ENCODE measurements at regions not wholly inside any gene's neighbourhood (a gene's known extent, or its start where the extent isn't known, plus 50 kb on each side); places are given as distances from the start of the nearest gene placed in this dataset.
A peak's percentile ranks its signal among the peaks of the same experiment; 100 is the strongest.

- in situ Hi-C loops (cut with HindIII; ENCODE audit: low pct_ligation_motif_present, low pct_unique_long_range_greater_than_20kb, low sequenced_read_pairs) = no loop called here
- no peak for DNase-seq
Observed at GRCh38 chr7:142418326-142418725, 160.5 kb upstream of the PRSS58 start.

DNA sequence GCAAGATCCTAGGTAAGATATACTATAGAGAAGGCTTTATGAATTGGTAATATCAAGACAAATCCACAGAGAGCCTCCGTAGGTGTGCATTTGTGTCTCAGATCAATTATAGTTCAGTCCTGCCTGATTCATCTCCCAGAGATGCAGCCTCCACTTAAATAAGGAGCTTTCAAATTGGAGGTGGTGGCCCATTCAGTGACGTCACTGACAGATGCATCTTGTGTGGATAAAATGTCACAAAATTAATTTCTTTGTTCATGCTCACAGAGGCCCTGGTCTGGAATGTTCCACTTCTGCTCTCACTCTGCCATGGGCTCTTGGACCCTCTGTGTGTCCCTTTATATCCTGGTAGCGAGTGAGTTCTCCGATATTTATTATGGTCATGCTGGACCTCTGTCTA, 157.1 kb upstream of the PRSS58 start:
- no peak for DNase-seq
- in situ Hi-C loops (cut with HindIII; ENCODE audit: low pct_ligation_motif_present, low pct_unique_long_range_greater_than_20kb, low sequenced_read_pairs) = no loop called here

DNA sequence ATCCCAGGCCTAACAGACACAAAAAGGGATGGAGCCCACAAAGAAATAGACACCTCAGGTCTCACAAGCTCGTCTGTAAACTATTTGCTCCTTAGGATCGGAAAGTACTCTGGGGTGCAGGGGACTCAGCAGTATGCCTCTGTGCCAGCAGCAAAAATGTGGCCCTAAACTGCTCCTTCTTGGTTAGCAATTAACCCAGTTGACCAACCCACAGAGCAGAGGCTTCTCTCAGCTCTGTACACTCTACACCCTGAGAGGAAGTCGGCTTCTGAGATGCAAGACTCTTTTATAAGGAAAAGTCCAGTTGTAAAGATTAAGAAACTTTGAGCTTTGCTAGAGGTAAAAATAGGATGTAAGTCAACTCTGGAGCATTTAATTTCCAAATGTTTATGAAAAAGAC, 156.3 kb upstream of the PRSS58 start:
- in situ Hi-C loops (cut with HindIII; ENCODE audit: low pct_ligation_motif_present, low pct_unique_long_range_greater_than_20kb, low sequenced_read_pairs) = no loop called here
- DNase-seq = peak; percentile 28

- in situ Hi-C loops (cut with HindIII; ENCODE audit: low pct_ligation_motif_present, low pct_unique_long_range_greater_than_20kb, low sequenced_read_pairs) = no loop called here
- DNase-seq = no peak
Observed at GRCh38 chr7:142413280-142414000, 155.6 kb upstream of the PRSS58 start.

- DNase-seq = peak; percentile 80
- in situ Hi-C loops (cut with HindIII; ENCODE audit: low pct_ligation_motif_present, low pct_unique_long_range_greater_than_20kb, low sequenced_read_pairs) = no loop called here
Observed at GRCh38 chr7:142412551-142413193, 154.8 kb upstream of the PRSS58 start.

- in situ Hi-C loops (cut with HindIII; ENCODE audit: low pct_ligation_motif_present, low pct_unique_long_range_greater_than_20kb, low sequenced_read_pairs) = no loop called here
- DNase-seq = no peak
Observed at GRCh38 chr7:142409471-142409870, 151.6 kb upstream of the PRSS58 start.

DNA sequence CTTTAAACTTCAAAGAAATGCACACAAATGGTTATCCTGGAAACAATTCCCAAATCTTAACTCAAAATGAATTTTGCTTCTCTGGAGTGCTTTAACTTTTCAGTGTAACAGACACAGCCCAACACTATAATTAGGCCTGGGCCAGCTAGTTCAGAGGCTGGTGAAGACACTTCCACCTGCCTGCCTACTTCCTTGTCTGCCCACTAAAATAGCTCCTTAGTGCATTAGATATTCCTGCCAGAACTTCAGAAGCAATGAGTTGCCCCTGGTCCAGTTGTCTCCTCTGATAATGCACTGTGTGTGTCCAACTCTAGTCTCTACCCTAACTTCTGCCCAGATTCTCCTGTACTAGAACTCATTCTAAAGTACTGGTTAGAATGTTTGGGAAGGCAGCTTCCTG, 150.9 kb upstream of the PRSS58 start:
- in situ Hi-C loops (cut with HindIII; ENCODE audit: low pct_ligation_motif_present, low pct_unique_long_range_greater_than_20kb, low sequenced_read_pairs) = no loop called here
- DNase-seq = no peak

DNA sequence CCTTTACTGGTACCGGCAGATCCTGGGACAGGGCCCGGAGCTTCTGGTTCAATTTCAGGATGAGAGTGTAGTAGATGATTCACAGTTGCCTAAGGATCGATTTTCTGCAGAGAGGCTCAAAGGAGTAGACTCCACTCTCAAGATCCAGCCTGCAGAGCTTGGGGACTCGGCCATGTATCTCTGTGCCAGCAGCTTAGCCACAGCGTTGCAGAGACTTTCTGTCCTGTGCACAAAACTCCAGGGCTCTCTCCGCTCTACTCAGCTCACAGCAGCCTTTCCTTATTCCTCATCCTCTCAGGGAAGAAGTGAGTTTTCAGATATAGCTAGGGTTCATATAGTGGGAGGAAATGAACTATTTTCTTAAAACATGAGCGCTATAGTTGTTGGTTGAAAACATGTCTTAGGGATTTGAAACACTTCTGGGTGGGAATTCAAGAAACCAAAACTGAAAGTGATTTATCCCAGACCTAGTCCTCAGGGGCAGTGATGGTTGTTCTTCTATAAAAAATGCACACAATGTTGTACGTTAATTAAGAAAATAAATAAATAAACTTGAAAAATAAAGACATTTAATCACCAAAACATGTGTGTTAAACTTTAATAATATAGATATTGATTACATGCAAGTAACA, 150.2 kb upstream of the PRSS58 start:
- in situ Hi-C loops (cut with HindIII; ENCODE audit: low pct_ligation_motif_present, low pct_unique_long_range_greater_than_20kb, low sequenced_read_pairs) = no loop called here
- no peak for DNase-seq

DNA sequence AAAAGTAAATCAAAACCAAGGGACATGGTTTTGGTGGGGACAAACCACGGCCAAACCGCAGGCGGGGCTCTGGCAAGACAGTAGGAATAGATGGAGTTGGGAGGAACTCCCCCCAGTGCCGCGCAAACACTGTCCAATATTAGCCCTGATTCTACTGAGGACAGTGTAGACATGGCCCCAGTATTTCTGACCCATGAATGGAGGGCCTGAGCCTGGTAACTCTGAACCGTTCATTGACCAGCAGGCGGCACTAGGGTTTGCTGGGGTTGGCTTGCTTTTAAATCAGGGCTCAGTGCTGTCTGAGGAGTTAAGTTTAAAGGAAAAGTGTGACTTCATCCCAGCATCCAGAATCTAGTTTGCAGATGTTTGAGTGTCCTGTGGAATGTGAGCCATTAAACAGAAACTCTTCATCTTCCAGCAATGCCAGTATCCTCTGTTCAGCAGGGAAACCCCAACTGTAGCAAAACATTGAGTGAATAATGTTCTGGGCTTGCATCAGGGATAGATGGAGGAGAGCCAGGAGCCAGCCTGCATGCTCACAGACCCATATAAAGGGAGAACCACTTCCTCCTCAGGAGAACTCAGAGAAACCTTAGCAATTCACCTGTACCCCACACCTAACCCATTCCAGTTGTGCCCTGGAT, 147.4 kb upstream of the PRSS58 start:
- no peak for DNase-seq
- in situ Hi-C loops (cut with HindIII; ENCODE audit: low pct_ligation_motif_present, low pct_unique_long_range_greater_than_20kb, low sequenced_read_pairs) = no loop called here

GRCh38 chr7:142401951-142402350, 144.1 kb upstream of the PRSS58 start:
- no peak for DNase-seq
- in situ Hi-C loops (cut with HindIII; ENCODE audit: low pct_ligation_motif_present, low pct_unique_long_range_greater_than_20kb, low sequenced_read_pairs) = no loop called here

DNA sequence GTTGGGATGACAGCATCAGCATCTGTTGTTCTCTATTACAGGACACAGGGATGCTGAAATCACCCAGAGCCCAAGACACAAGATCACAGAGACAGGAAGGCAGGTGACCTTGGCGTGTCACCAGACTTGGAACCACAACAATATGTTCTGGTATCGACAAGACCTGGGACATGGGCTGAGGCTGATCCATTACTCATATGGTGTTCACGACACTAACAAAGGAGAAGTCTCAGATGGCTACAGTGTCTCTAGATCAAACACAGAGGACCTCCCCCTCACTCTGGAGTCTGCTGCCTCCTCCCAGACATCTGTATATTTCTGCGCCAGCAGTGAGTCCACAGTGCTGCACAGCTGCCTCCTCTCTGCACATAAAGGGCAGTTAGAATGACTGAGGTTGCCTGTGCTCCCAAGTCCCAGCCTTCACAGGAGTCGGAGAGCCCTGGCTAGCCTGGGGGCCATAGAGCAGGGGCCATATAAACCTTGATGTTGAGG, 142.2 kb upstream of the PRSS58 start:
- no peak for DNase-seq
- in situ Hi-C loops (cut with HindIII; ENCODE audit: low pct_ligation_motif_present, low pct_unique_long_range_greater_than_20kb, low sequenced_read_pairs) = no loop called here

GRCh38 chr7:142391191-142391992, 133.5 kb upstream of the PRSS58 start:
- in situ Hi-C loops (cut with HindIII; ENCODE audit: low pct_ligation_motif_present, low pct_unique_long_range_greater_than_20kb, low sequenced_read_pairs) = no loop called here
- peak; percentile 32 for DNase-seq

DNA sequence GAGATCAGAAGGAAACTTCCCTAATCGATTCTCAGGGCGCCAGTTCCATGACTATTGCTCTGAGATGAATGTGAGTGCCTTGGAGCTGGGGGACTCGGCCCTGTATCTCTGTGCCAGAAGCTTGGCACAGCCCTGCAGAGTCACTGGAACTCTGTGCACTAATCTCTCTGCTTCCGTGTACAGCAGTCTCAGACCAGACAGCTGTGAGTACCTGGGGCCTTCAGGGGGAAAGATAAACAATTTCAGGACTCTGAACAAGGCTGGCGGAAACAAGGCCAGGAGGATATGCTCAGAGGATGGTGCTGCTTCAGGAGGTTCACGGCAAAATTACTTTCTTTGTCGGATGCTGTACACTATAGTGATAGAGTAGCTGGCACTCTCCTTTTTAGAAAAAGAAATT, 131.7 kb upstream of the PRSS58 start:
- in situ Hi-C loops (cut with HindIII; ENCODE audit: low pct_ligation_motif_present, low pct_unique_long_range_greater_than_20kb, low sequenced_read_pairs) = no loop called here
- no peak for DNase-seq

- in situ Hi-C loops (cut with HindIII; ENCODE audit: low pct_ligation_motif_present, low pct_unique_long_range_greater_than_20kb, low sequenced_read_pairs) = no loop called here
- DNase-seq = peak; percentile 76
Observed at GRCh38 chr7:142385491-142386340, 127.9 kb upstream of the PRSS58 start.

GRCh38 chr7:142384493-142384922, 126.7 kb upstream of the PRSS58 start:
- in situ Hi-C loops (cut with HindIII; ENCODE audit: low pct_ligation_motif_present, low pct_unique_long_range_greater_than_20kb, low sequenced_read_pairs) = no loop called here
- DNase-seq = no peak

DNA sequence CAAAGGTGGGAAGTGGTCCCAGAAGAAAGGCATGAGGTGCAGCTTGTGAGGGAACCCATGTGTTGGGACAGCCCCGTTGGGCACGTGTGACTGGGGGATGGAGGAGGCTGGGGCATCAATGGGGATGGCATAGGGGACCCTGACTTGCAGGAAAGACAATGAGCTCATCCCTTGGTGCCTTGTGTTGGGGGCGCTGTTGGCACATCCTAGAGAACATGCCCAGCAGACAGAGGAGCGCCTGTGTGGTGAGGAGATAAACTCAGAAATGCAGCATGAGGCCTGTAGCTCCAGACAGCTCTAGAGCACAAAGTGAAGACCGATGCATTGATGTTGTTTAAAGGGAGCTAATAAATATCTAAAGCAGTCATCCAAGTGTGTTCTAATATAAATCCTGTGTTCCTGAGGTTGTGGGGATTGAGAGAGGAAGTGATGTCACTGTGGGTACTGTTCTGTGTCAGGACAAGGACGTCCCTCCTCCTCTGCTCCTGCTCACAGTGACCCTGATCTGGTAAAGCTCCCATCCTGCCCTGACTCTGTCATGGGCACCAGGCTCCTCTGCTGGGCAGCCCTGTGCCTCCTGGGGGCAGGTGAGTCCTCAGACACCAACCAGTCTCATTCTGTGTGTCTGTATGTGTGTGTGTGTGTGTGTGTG, 126.1 kb upstream of the PRSS58 start:
- in situ Hi-C loops (cut with HindIII; ENCODE audit: low pct_ligation_motif_present, low pct_unique_long_range_greater_than_20kb, low sequenced_read_pairs) = no loop called here
- no peak for DNase-seq

- no peak for DNase-seq
- in situ Hi-C loops (cut with HindIII; ENCODE audit: low pct_ligation_motif_present, low pct_unique_long_range_greater_than_20kb, low sequenced_read_pairs) = no loop called here
Observed at GRCh38 chr7:142381727-142382390, 124.0 kb upstream of the PRSS58 start.
